ENCODE measurements at regions not wholly inside any gene's neighbourhood (a gene's known extent, or its start where the extent isn't known, plus 50 kb on each side); places are given as distances from the start of the nearest gene placed in this dataset.

DNA sequence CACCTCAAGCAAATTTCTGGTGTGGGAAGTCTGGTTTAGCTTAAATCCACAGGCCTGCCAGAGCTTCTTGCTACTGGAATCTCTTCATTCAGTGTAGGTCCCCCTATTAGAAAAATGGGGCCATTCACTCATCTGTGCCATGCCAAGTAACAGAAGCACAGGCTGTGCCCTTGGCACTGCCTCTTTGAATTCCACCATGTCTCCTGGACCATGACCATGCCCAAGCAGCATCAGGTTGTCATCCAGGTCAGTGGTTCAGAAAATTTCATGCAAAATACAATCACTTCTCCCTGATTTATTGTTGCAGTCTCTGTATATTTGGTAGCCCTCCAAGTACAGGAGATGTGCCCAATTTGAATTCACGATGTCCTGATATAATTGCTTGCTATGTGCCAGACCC lies 602.1 kb upstream of the ZNF385D start:
- TF ChIP-seq RCOR1 (IDR thresholded peaks at IDR 0.05; ENCODE audit: low read length) (no peak), EP300 (IDR thresholded peaks at IDR 0.05; ENCODE audit: borderline replicate concordance in 1 of 2, low read depth in 1 of 2, low read length in 1 of 2) (no peak), YY1 (IDR thresholded peaks at IDR 0.05; ENCODE audit: low read depth) (no peak), RFX5 (IDR thresholded peaks at IDR 0.05; ENCODE audit: low read length) (no peak)
- TF ChIP-seq, protein P1, sequence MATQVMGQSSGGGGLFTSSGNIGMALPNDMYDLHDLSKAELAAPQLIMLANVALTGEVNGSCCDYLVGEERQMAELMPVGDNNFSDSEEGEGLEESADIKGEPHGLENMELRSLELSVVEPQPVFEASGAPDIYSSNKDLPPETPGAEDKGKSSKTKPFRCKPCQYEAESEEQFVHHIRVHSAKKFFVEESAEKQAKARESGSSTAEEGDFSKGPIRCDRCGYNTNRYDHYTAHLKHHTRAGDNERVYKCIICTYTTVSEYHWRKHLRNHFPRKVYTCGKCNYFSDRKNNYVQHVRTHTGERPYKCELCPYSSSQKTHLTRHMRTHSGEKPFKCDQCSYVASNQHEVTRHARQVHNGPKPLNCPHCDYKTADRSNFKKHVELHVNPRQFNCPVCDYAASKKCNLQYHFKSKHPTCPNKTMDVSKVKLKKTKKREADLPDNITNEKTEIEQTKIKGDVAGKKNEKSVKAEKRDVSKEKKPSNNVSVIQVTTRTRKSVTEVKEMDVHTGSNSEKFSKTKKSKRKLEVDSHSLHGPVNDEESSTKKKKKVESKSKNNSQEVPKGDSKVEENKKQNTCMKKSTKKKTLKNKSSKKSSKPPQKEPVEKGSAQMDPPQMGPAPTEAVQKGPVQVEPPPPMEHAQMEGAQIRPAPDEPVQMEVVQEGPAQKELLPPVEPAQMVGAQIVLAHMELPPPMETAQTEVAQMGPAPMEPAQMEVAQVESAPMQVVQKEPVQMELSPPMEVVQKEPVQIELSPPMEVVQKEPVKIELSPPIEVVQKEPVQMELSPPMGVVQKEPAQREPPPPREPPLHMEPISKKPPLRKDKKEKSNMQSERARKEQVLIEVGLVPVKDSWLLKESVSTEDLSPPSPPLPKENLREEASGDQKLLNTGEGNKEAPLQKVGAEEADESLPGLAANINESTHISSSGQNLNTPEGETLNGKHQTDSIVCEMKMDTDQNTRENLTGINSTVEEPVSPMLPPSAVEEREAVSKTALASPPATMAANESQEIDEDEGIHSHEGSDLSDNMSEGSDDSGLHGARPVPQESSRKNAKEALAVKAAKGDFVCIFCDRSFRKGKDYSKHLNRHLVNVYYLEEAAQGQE (IDR thresholded peaks at IDR 0.05; ENCODE audit: low read depth, low read length), result no peak

Measured in SK-N-SH (cell line).